SK-N-SH (cell line): ENCODE measurements at regions not wholly inside any gene's neighbourhood (a gene's known extent, or its start where the extent isn't known, plus 50 kb on each side); places are given as distances from the start of the nearest gene placed in this dataset.

Source experiments
- CTCF ChIA-PET: fragments of 300-600, 350-600 bp; formaldehyde crosslinking; extraction: SDS; loops from one replicate; lab custom pipeline; 2021; lab: Yijun Ruan, JAX
- POLR2A ChIA-PET: fragments of 350-600 bp; sonication (Branson Sonifier 250); formaldehyde crosslinking; extraction: SDS; loops from one replicate; lab custom pipeline; 2020; ENCODE audit warnings: antibody characterized with exemption, inconsistent platforms; lab: Yijun Ruan, JAX
- DNase-seq: peaks from one replicate; pipeline ENCODE4 v3.0.0; 2012
- H2AFZ ChIP-seq: fragments of 200-600 bp; sonication (generic); 2 replicates; pipeline ENCODE4 v1.8.1; 2016; ENCODE audit warnings: antibody characterized with exemption, mild to moderate bottlenecking, low read depth
- H3F3A ChIP-seq: fragments of 200-600 bp; sonication (generic); replicated peaks from 2 replicates; pipeline ENCODE3; 2016; ENCODE audit warnings: antibody characterized with exemption, mild to moderate bottlenecking; ENCODE audit not compliant: insufficient read depth
- H3K27ac ChIP-seq, 2 experiments: fragments of 200-500 bp in 1 of 2; fragments of 200-600 bp in 1 of 2; sonication (Bioruptor generic) in 1 of 2; sonication (generic), shearing (Covaris generic) in 1 of 2; 2 replicates each; pipeline versions ENCODE4 v1.5.1 to v1.6.1; 2014 to 2016; ENCODE audit warnings: low read depth in 2 of 2, inconsistent platforms in 1 of 2, low read length in 1 of 2, mild to moderate bottlenecking in 1 of 2, mixed read lengths in 1 of 2
- H3K27me3 ChIP-seq: fragments of 200-600 bp; sonication (generic), shearing (Covaris generic); 2 replicates; pipeline ENCODE4 v1.6.1; 2016; ENCODE audit warnings: mixed run types; ENCODE audit not compliant: insufficient read depth
- H3K36me3 ChIP-seq, 2 experiments: fragments of 200-500 bp in 1 of 2; fragments of 200-600 bp in 1 of 2; sonication (Bioruptor generic) in 1 of 2; sonication (generic) in 1 of 2; replicated peaks in 1 of 2; 2 replicates each; pipeline versions ENCODE3 to v1.5.1; 2014 to 2016; ENCODE audit warnings: low read length in 1 of 2, mild to moderate bottlenecking in 1 of 2; ENCODE audit not compliant: insufficient read depth in 2 of 2, control insufficient read depth in 1 of 2
- H3K4me1 ChIP-seq, 2 experiments: fragments of 200-500 bp in 1 of 2; fragments of 200-600 bp in 1 of 2; sonication (Bioruptor generic) in 1 of 2; sonication (generic), shearing (Covaris generic) in 1 of 2; 2 replicates each; pipeline versions ENCODE4 v1.5.1 to v1.6.1; 2014 to 2016; ENCODE audit warnings: low read depth in 1 of 2, low read length in 1 of 2, mixed run types in 1 of 2; ENCODE audit not compliant: insufficient read depth in 2 of 2, control insufficient read depth in 1 of 2
- H3K4me2 ChIP-seq: fragments of 200-600 bp; sonication (generic), shearing (Covaris generic); 2 replicates; pipeline ENCODE4 v1.6.1; 2017; ENCODE audit warnings: mixed run types
- H3K4me3 ChIP-seq, 2 experiments: fragments of 200-500 bp in 1 of 2; fragments of 200-600 bp in 1 of 2; sonication (Bioruptor generic) in 1 of 2; sonication (generic), shearing (Covaris generic) in 1 of 2; 2 replicates each; pipeline versions ENCODE4 v1.5.1 to v1.8.1; 2014 to 2016; ENCODE audit warnings: low read depth in 2 of 2, inconsistent platforms in 1 of 2, low read length in 1 of 2, mild to moderate bottlenecking in 1 of 2, mixed read lengths in 1 of 2, moderate library complexity in 1 of 2
- H3K79me2 ChIP-seq: fragments of 200-600 bp; sonication (generic); 2 replicates; pipeline ENCODE4 v1.8.1; 2017; ENCODE audit warnings: mild to moderate bottlenecking; ENCODE audit not compliant: insufficient read depth
- H3K9ac ChIP-seq: fragments of 200-600 bp; sonication (generic); 2 replicates; pipeline ENCODE4 v1.6.1; 2017; ENCODE audit warnings: mixed run types
- H3K9me2 ChIP-seq: fragments of 200-600 bp; sonication (generic); 2 replicates; pipeline ENCODE4 v1.6.1; 2017; ENCODE audit warnings: mixed run types
- H3K9me3 ChIP-seq: fragments of 200-600 bp; sonication (generic); 2 replicates; pipeline ENCODE4 v1.6.1; 2017; ENCODE audit warnings: mixed run types, mild to moderate bottlenecking, moderate library complexity
- H4K20me1 ChIP-seq: fragments of 200-600 bp; sonication (generic); 2 replicates; pipeline ENCODE4 v1.6.1; 2017; ENCODE audit warnings: mild to moderate bottlenecking, mixed run types; ENCODE audit not compliant: insufficient read depth
- CHD2 ChIP-seq: fragments of 150-350 bp; IDR thresholded peaks from 2 replicates; pipeline ENCODE4 v1.6.1; 2018; ENCODE audit warnings: low read length; ENCODE audit not compliant: partially characterized antibody
- EP300 ChIP-seq, 2 experiments: IDR thresholded peaks; 2 replicates each; pipeline versions ENCODE4 v1.4.0 to v1.6.1; 2012; ENCODE audit warnings: borderline replicate concordance in 1 of 2, low read depth in 1 of 2, low read length in 1 of 2
- EZH2phosphoT487 ChIP-seq: fragments of 200-600 bp; sonication (generic); IDR thresholded peaks from 2 replicates; pipeline ENCODE4 v1.6.1; 2017; ENCODE audit warnings: low read depth, mixed run types, mild to moderate bottlenecking, antibody characterized with exemption, moderate library complexity, borderline replicate concordance
- FOSL2 ChIP-seq: IDR thresholded peaks from 2 replicates; pipeline ENCODE4 v1.4.0; 2012; ENCODE audit warnings: low read depth, mild to moderate bottlenecking, moderate library complexity, borderline replicate concordance
- FOXM1 ChIP-seq: IDR thresholded peaks from 2 replicates; pipeline ENCODE4 v1.4.0; 2012; ENCODE audit warnings: low read depth, mild to moderate bottlenecking
- GATA2 ChIP-seq: sonication (generic); formaldehyde crosslinking; IDR thresholded peaks from 2 replicates; pipeline ENCODE4 v1.5.0; 2020; ENCODE audit warnings: mild to moderate bottlenecking, missing genetic modification reagents
- MXI1 ChIP-seq: IDR thresholded peaks from 2 replicates; pipeline ENCODE4 v1.6.1; 2012; ENCODE audit warnings: mild to moderate bottlenecking, low read depth, low read length, improper control_type of control experiment
- RAD21 ChIP-seq: IDR thresholded peaks from 2 replicates; pipeline ENCODE4 v1.6.1; 2012; ENCODE audit warnings: mild to moderate bottlenecking, low read length
- RCOR1 ChIP-seq: fragments of 150-350 bp; IDR thresholded peaks from 2 replicates; pipeline ENCODE4 v1.6.1; 2017; ENCODE audit warnings: antibody characterized with exemption, low read length
- RXRA ChIP-seq: IDR thresholded peaks from 2 replicates; pipeline ENCODE4 v1.4.0; 2012; ENCODE audit warnings: low read depth, mild to moderate bottlenecking, borderline replicate concordance
- SIN3A ChIP-seq: IDR thresholded peaks from 2 replicates; pipeline ENCODE4 v1.6.1; 2012; ENCODE audit warnings: low read depth, mild to moderate bottlenecking, low read length, moderate library complexity, borderline replicate concordance
- TAF1 ChIP-seq: IDR thresholded peaks from 2 replicates; pipeline ENCODE4 v1.6.1; 2012; ENCODE audit warnings: low read depth, mild to moderate bottlenecking, low read length, moderate library complexity, borderline replicate concordance
- TCF12 ChIP-seq: IDR thresholded peaks from 2 replicates; pipeline ENCODE4 v1.4.0; 2012
- TEAD4 ChIP-seq: IDR thresholded peaks from 2 replicates; pipeline ENCODE4 v1.4.0; 2012; ENCODE audit warnings: mild to moderate bottlenecking, borderline replicate concordance; ENCODE audit not compliant: insufficient read depth
- USF2 ChIP-seq: fragments of 150-350 bp; IDR thresholded peaks from 2 replicates; pipeline ENCODE4 v1.6.1; 2017; ENCODE audit warnings: antibody characterized with exemption, low read length, low read depth, borderline replicate concordance
- WGBS: methylation state at CpG from one replicate; pipeline ENCODE4 v1.1.6; 2017; ENCODE audit warnings: low lambda C conversion rate; 5-methylcytosine and 5-hydroxymethylcytosine counted together
- TF ChIP-seq, protein P1 (sequence below): IDR thresholded peaks from 2 replicates; pipeline ENCODE4 v1.6.1; 2012; ENCODE audit warnings: mild to moderate bottlenecking, low read depth, low read length, moderate library complexity
- TF ChIP-seq, protein P2 (sequence below): fragments of 150-350 bp; IDR thresholded peaks from 2 replicates; pipeline ENCODE4 v1.6.1; 2016; ENCODE audit warnings: mild to moderate bottlenecking, low read depth, low read length
- TF ChIP-seq, protein P3 (sequence below): IDR thresholded peaks from 2 replicates; pipeline ENCODE4 v1.4.0; 2012; ENCODE audit warnings: low read depth, borderline replicate concordance
- TF ChIP-seq, protein P4 (sequence below): fragments of 200-600 bp; sonication (generic); IDR thresholded peaks from 2 replicates; pipeline ENCODE4 v1.6.1; 2017; ENCODE audit warnings: antibody characterized with exemption, mild to moderate bottlenecking, moderate library complexity
- TF ChIP-seq, protein P5 (sequence below): IDR thresholded peaks from 2 replicates; pipeline ENCODE4 v1.4.0; 2012; ENCODE audit warnings: low read depth

- no peak overlapping the region for H2AFZ ChIP-seq
- H3K36me3 ChIP-seq: no peaks in the 10 kb centered on the region
- H3K4me2 ChIP-seq: no peak overlapping the region
- H3K4me1 ChIP-seq: peaks cover 0 to 8% of the 10 kb centered on the region in 2 experiments; a peak in 1 of 4 replicates
- TF ChIP-seq MXI1: no peak
- no peak for TF ChIP-seq EP300 (IDR thresholded peaks at IDR 0.05; ENCODE audit: borderline replicate concordance in 1 of 2, low read depth in 1 of 2, low read length in 1 of 2)
- TF ChIP-seq RXRA: no peak
- TF ChIP-seq TEAD4: no peak
- TF ChIP-seq FOXM1: no peak
- TF ChIP-seq, protein P1, sequence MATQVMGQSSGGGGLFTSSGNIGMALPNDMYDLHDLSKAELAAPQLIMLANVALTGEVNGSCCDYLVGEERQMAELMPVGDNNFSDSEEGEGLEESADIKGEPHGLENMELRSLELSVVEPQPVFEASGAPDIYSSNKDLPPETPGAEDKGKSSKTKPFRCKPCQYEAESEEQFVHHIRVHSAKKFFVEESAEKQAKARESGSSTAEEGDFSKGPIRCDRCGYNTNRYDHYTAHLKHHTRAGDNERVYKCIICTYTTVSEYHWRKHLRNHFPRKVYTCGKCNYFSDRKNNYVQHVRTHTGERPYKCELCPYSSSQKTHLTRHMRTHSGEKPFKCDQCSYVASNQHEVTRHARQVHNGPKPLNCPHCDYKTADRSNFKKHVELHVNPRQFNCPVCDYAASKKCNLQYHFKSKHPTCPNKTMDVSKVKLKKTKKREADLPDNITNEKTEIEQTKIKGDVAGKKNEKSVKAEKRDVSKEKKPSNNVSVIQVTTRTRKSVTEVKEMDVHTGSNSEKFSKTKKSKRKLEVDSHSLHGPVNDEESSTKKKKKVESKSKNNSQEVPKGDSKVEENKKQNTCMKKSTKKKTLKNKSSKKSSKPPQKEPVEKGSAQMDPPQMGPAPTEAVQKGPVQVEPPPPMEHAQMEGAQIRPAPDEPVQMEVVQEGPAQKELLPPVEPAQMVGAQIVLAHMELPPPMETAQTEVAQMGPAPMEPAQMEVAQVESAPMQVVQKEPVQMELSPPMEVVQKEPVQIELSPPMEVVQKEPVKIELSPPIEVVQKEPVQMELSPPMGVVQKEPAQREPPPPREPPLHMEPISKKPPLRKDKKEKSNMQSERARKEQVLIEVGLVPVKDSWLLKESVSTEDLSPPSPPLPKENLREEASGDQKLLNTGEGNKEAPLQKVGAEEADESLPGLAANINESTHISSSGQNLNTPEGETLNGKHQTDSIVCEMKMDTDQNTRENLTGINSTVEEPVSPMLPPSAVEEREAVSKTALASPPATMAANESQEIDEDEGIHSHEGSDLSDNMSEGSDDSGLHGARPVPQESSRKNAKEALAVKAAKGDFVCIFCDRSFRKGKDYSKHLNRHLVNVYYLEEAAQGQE: no peak
- TF ChIP-seq USF2: no peak
- no peak for TF ChIP-seq CHD2
- no peak for TF ChIP-seq RCOR1
- TF ChIP-seq, protein P2, sequence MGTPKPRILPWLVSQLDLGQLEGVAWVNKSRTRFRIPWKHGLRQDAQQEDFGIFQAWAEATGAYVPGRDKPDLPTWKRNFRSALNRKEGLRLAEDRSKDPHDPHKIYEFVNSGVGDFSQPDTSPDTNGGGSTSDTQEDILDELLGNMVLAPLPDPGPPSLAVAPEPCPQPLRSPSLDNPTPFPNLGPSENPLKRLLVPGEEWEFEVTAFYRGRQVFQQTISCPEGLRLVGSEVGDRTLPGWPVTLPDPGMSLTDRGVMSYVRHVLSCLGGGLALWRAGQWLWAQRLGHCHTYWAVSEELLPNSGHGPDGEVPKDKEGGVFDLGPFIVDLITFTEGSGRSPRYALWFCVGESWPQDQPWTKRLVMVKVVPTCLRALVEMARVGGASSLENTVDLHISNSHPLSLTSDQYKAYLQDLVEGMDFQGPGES: no peak
- no peak for TF ChIP-seq FOSL2
- TF ChIP-seq SIN3A: no peak
- TF ChIP-seq, protein P3, sequence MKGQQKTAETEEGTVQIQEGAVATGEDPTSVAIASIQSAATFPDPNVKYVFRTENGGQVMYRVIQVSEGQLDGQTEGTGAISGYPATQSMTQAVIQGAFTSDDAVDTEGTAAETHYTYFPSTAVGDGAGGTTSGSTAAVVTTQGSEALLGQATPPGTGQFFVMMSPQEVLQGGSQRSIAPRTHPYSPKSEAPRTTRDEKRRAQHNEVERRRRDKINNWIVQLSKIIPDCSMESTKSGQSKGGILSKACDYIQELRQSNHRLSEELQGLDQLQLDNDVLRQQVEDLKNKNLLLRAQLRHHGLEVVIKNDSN: no peak
- TF ChIP-seq, protein P4, sequence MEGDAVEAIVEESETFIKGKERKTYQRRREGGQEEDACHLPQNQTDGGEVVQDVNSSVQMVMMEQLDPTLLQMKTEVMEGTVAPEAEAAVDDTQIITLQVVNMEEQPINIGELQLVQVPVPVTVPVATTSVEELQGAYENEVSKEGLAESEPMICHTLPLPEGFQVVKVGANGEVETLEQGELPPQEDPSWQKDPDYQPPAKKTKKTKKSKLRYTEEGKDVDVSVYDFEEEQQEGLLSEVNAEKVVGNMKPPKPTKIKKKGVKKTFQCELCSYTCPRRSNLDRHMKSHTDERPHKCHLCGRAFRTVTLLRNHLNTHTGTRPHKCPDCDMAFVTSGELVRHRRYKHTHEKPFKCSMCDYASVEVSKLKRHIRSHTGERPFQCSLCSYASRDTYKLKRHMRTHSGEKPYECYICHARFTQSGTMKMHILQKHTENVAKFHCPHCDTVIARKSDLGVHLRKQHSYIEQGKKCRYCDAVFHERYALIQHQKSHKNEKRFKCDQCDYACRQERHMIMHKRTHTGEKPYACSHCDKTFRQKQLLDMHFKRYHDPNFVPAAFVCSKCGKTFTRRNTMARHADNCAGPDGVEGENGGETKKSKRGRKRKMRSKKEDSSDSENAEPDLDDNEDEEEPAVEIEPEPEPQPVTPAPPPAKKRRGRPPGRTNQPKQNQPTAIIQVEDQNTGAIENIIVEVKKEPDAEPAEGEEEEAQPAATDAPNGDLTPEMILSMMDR: no peak
- TF ChIP-seq, protein P5, sequence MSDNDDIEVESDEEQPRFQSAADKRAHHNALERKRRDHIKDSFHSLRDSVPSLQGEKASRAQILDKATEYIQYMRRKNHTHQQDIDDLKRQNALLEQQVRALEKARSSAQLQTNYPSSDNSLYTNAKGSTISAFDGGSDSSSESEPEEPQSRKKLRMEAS: no peak
- no peak for TF ChIP-seq TCF12
- no peak for TF ChIP-seq RAD21
- TF ChIP-seq GATA2 (CRISPR knock-in tag): no peak
- TF ChIP-seq TAF1: no peak
- TF ChIP-seq EZH2phosphoT487: no peak
- no peak overlapping the region for H3K4me3 ChIP-seq
- H3K27ac ChIP-seq: no peak overlapping the region
- H3F3A ChIP-seq: peaks cover 3% of the 10 kb centered on the region
- no peaks in the 10 kb centered on the region for H3K9me2 ChIP-seq
- H4K20me1 ChIP-seq: no peaks in the 10 kb centered on the region
- no peaks in the 10 kb centered on the region for H3K79me2 ChIP-seq
- DNase-seq: no peak
- H3K9ac ChIP-seq: no peak overlapping the region
- CTCF ChIA-PET: interaction anchor here (1.5 kb wide), 1 partner anchor 10 kb away, joined by 4 read pairs; no protein-coding TSS in a partner anchor
- POLR2A ChIA-PET: no interaction called here
- H3K27me3 ChIP-seq: no peaks in the 10 kb centered on the region
- no peaks in the 10 kb centered on the region for H3K9me3 ChIP-seq
- 56% methylated on average over 1 of the region's 1 CpG for WGBS
Measured at GRCh38 chr2:187847245-187848208, 293.3 kb upstream of the TFPI start.
